ENCODE measurements at regions not wholly inside any gene's neighbourhood (a gene's known extent, or its start where the extent isn't known, plus 50 kb on each side); places are given as distances from the start of the nearest gene placed in this dataset.
A peak's percentile ranks its signal among the peaks of the same experiment; 100 is the strongest.

GRCh38 chr17:71412803-71413202 is 708.0 kb upstream of the SOX9 start:
- CTCF ChIA-PET = interaction anchor here (0.9 kb wide), 1 partner anchor 11 kb away, joined by 3 read pairs; no protein-coding TSS in a partner anchor

GRCh38 chr17:71413935-71414334 is 706.9 kb upstream of the SOX9 start:
- Mint-ChIP-seq H3K27ac (ENCODE audit: unreplicated experiment) (peak overlapping the region; percentile 100), H3K9me3 (ENCODE audit: low read depth, unreplicated experiment) (no peaks in the 10 kb centered on the region), H3K4me3 (ENCODE audit: low read depth, unreplicated experiment) (no peak overlapping the region), H3K36me3 (ENCODE audit: insufficient read depth, unreplicated experiment) (peaks cover 15% of the 10 kb centered on the region), H3K4me1 (ENCODE audit: low read depth, unreplicated experiment) (peaks cover 58% of the 10 kb centered on the region), H3K27me3 (ENCODE audit: unreplicated experiment) (no peaks in the 10 kb centered on the region)
- no TSS peak for BruUV-seq (replicated peaks)
- TF ChIP-seq CTCF (IDR thresholded peaks at IDR 0.05; ENCODE audit: unreplicated experiment) = no peak
- intact Hi-C loops (cut with micrococcal nuclease; ENCODE audit: unreplicated experiment) = no loop called here
- CTCF ChIA-PET = no interaction called here
- DNase-seq = no peak

More at GRCh38 chr17:71412803-71413202, 708.0 kb upstream of the SOX9 start:
- Mint-ChIP-seq H3K36me3 (ENCODE audit: insufficient read depth, unreplicated experiment) (peaks cover 15% of the 10 kb centered on the region), H3K4me1 (ENCODE audit: low read depth, unreplicated experiment) (peaks cover 52% of the 10 kb centered on the region), H3K9me3 (ENCODE audit: low read depth, unreplicated experiment) (no peaks in the 10 kb centered on the region), H3K4me3 (ENCODE audit: low read depth, unreplicated experiment) (peak overlapping the region; percentile 27), H3K27ac (ENCODE audit: unreplicated experiment) (peak overlapping the region; percentile 100), H3K27me3 (ENCODE audit: unreplicated experiment) (no peaks in the 10 kb centered on the region)
- TF ChIP-seq CTCF (IDR thresholded peaks at IDR 0.05; ENCODE audit: unreplicated experiment) = no peak
- no TSS peak for BruUV-seq (replicated peaks)
- intact Hi-C loops (cut with micrococcal nuclease; ENCODE audit: unreplicated experiment) = no loop called here
- peak; percentile 55 for DNase-seq

- Mint-ChIP-seq H3K27ac (ENCODE audit: unreplicated experiment) (no peak overlapping the region), H3K4me3 (ENCODE audit: low read depth, unreplicated experiment) (no peak overlapping the region), H3K9me3 (ENCODE audit: low read depth, unreplicated experiment) (no peaks in the 10 kb centered on the region), H3K36me3 (ENCODE audit: insufficient read depth, unreplicated experiment) (peaks cover 12% of the 10 kb centered on the region), H3K27me3 (ENCODE audit: unreplicated experiment) (no peaks in the 10 kb centered on the region), H3K4me1 (ENCODE audit: low read depth, unreplicated experiment) (peaks cover 52% of the 10 kb centered on the region)
- CTCF ChIA-PET = no interaction called here
- intact Hi-C loops (cut with micrococcal nuclease; ENCODE audit: unreplicated experiment) = no loop called here
- TF ChIP-seq CTCF (IDR thresholded peaks at IDR 0.05; ENCODE audit: unreplicated experiment) = no peak
- BruUV-seq (replicated peaks) = no TSS peak
- no peak for DNase-seq
Measured at GRCh38 chr17:71417142-71417541, 703.7 kb upstream of the SOX9 start.

GRCh38 chr17:71422968-71423367 is 697.9 kb upstream of the SOX9 start:
- H3K4me3 Mint-ChIP-seq (ENCODE audit: low read depth, unreplicated experiment) = no peak overlapping the region
- no peaks in the 10 kb centered on the region for H3K27me3 Mint-ChIP-seq (ENCODE audit: unreplicated experiment)
- H3K36me3 Mint-ChIP-seq (ENCODE audit: insufficient read depth, unreplicated experiment) = peaks cover 16% of the 10 kb centered on the region
- intact Hi-C loops (cut with micrococcal nuclease; ENCODE audit: unreplicated experiment) = loop anchor here (5.0 kb wide), 3 partner anchors 44 to 186 kb away; no protein-coding TSS in a partner anchor
- CTCF ChIA-PET = no interaction called here
- DNase-seq = no peak
- TF ChIP-seq CTCF (IDR thresholded peaks at IDR 0.05; ENCODE audit: unreplicated experiment) = no peak
- BruUV-seq (replicated peaks) = no TSS peak
- H3K27ac Mint-ChIP-seq (ENCODE audit: unreplicated experiment) = peak overlapping the region; percentile 89
- no peaks in the 10 kb centered on the region for H3K9me3 Mint-ChIP-seq (ENCODE audit: low read depth, unreplicated experiment)
- H3K4me1 Mint-ChIP-seq (ENCODE audit: low read depth, unreplicated experiment) = peaks cover 35% of the 10 kb centered on the region
